ENCODE measurements at regions not wholly inside any gene's neighbourhood (a gene's known extent, or its start where the extent isn't known, plus 50 kb on each side); places are given as distances from the start of the nearest gene placed in this dataset.
"Not testable (repeated sequence)": the region's sequence is repeated elsewhere in the genome, so short reads cannot be mapped to it uniquely, and the experiment has no call there.

DNA sequence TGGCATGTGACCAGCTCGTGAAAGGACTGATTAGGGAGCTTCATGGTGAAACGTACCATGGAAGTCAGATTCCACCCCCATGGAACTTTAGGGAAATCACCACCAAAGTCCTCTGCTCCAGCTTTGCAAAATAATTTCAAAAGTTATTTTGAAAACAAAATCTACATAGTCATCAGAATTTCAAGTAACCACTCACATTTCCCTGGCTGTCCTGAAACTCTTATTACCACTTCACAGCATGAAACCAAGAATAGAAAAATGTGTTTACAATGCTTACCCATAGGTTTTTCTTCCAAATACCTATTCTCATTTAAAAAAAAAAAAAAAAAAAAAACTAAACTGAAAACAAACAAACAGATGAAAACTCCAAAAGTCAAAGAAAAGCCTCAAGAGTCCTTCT is 198.7 kb downstream of the PDGFRA start:
- no peaks in the 10 kb centered on the region for H3K36me3 Mint-ChIP-seq
- DNase-seq: no peak
- H3K27me3 Mint-ChIP-seq (ENCODE audit: low read depth in 3 of 3): peaks cover 0 to 8% (median 3%) of the 10 kb centered on the region in 3 donors
- no peaks in the 10 kb centered on the region for H3K9me3 Mint-ChIP-seq
- no peak overlapping the region for H3K4me3 Mint-ChIP-seq
- no peaks in the 10 kb centered on the region for H3K4me1 Mint-ChIP-seq
- H3K27ac Mint-ChIP-seq: no peak overlapping the region

DNA sequence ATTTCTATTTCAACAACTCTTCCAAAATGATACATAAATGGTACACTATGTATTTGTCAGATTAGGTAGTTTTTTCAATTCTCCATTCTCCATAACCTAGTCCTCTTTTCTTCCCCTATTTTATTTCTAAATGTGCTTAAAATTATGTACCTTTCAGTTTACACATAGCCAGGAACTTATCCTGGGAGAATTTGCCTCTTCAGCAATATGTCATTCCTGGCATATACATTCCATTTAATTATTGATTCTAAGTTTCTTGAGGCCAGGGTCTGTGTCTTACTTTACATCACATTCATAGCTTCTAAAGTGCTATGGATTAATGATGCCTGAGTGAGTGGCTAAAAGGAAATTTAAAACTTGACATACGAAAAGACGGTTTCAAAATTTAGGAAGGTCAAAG is 199.8 kb downstream of the PDGFRA start:
- H3K27me3 Mint-ChIP-seq (ENCODE audit: low read depth in 3 of 3): peaks cover 3 to 12% (median 3%) of the 10 kb centered on the region in 3 donors
- no peaks in the 10 kb centered on the region for H3K36me3 Mint-ChIP-seq
- no peak for DNase-seq
- H3K9me3 Mint-ChIP-seq: no peaks in the 10 kb centered on the region
- no peak overlapping the region for H3K27ac Mint-ChIP-seq
- H3K4me1 Mint-ChIP-seq: no peaks in the 10 kb centered on the region
- no peak overlapping the region for H3K4me3 Mint-ChIP-seq

DNA sequence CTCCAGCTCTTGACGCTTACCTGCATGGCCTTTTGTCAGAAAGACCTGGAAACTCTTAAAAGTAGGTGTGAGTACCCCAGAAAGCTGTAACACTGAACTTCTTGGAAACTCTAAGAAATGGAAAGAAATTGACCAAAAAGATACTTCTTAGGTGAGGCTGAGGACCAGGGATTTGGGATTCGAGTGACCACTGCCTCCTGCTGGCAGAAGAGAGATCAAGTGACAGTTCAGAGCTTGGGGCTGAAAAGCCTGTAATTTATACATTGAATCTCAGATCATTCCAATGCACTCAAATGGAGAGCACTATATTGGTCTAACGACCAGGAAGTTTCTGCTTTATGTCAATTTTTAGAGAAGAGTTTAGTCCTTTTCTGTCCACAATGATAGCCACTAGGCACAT is 204.6 kb downstream of the PDGFRA start:
- Mint-ChIP-seq H3K27me3 (ENCODE audit: low read depth in 3 of 3) (peaks cover 0 to 5% (median 3%) of the 10 kb centered on the region in 3 donors), H3K36me3 (no peaks in the 10 kb centered on the region), H3K4me3 (no peak overlapping the region), H3K9me3 (no peaks in the 10 kb centered on the region), H3K4me1 (peaks cover 0 to 6% of the 10 kb centered on the region in 2 donors), H3K27ac (no peak overlapping the region)
- no peak for DNase-seq

- peak overlapping the region in 4 of 6 donors; percentile 14 to 69 (median 56) for H3K27ac Mint-ChIP-seq
- H3K27me3 Mint-ChIP-seq (ENCODE audit: low read depth in 3 of 3): no peaks in the 10 kb centered on the region
- peaks cover 9 to 25% of the 10 kb centered on the region in 2 donors for H3K4me1 Mint-ChIP-seq
- no peaks in the 10 kb centered on the region for H3K36me3 Mint-ChIP-seq
- peak overlapping the region; percentile 64 to 82 (median 72) for H3K4me3 Mint-ChIP-seq
- peak; percentile 46 to 54 (median 51) for DNase-seq
- H3K9me3 Mint-ChIP-seq: peaks cover 0 to 2% (median 0%) of the 10 kb centered on the region in 6 donors
These were observed 210.7 kb downstream of the PDGFRA start for GRCh38 chr4:54439831-54440243.

GRCh38 chr4:54440394-54441136 is 211.5 kb downstream of the PDGFRA start:
- H3K9me3 Mint-ChIP-seq: peaks cover 0 to 2% (median 0%) of the 10 kb centered on the region in 6 donors
- H3K4me1 Mint-ChIP-seq: peaks cover 9 to 25% of the 10 kb centered on the region in 2 donors
- H3K27me3 Mint-ChIP-seq (ENCODE audit: low read depth in 3 of 3): no peaks in the 10 kb centered on the region
- peak overlapping the region in 5 of 6 donors; percentile 25 to 71 (median 58) for H3K27ac Mint-ChIP-seq
- DNase-seq: peak; percentile 14 to 23 (median 20)
- H3K36me3 Mint-ChIP-seq: no peaks in the 10 kb centered on the region
- peak overlapping the region; percentile 64 to 82 (median 72) for H3K4me3 Mint-ChIP-seq

DNA sequence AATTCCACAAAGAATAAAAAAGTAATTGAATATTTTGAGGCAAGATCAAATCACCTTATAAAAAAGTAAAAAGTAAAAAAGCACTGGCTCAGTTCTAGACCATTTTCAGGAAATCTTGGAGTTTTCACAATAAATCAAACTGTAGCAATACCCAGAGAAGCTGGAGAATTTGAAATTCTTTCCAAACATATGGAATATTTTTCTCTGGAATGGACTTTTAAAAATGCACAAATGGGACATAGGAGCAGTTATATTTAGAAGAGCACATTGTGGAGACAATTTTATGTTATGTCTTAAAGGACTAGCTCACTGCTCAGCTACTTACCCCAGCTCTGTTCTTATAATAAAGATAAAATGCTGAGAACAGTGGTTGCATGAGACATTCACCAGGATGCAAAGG is 211.9 kb upstream of the KIT start:
- no peak for DNase-seq
- Mint-ChIP-seq H3K27me3 (ENCODE audit: low read depth in 3 of 3) (peaks cover 0 to 3% (median 0%) of the 10 kb centered on the region in 3 donors), H3K4me1 (peaks cover 2 to 9% of the 10 kb centered on the region in 2 donors), H3K36me3 (peaks cover 0 to 12% (median 3%) of the 10 kb centered on the region in 3 donors), H3K27ac (no peak overlapping the region), H3K9me3 (peaks cover 8 to 23% (median 11%) of the 10 kb centered on the region in 6 donors), H3K4me3 (no peak overlapping the region)

DNA sequence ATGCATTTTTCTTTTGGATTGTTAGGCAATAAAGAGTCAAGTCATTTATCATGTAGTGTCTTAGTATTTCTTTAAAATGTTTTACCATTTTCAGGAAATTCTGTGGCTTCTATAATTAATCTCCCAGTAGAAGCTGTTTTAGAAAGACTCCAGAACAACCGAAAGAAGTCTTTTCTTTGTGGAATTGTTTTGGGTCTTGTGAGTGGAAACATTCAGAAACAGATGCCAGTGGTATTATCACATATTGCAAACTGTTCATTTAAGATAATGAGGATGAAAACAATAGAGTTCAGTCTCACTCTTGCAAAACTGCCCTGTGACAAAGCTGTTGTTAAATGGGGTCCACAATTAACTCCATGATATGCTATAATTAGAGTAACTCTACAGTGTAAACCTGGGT is 211.2 kb upstream of the KIT start:
- Mint-ChIP-seq H3K9me3 (peaks cover 8 to 25% (median 12%) of the 10 kb centered on the region in 6 donors), H3K4me1 (peaks cover 1 to 9% of the 10 kb centered on the region in 2 donors), H3K27ac (no peak overlapping the region), H3K36me3 (peaks cover 0 to 12% (median 3%) of the 10 kb centered on the region in 3 donors), H3K27me3 (ENCODE audit: low read depth in 3 of 3) (peaks cover 0 to 3% (median 0%) of the 10 kb centered on the region in 3 donors), H3K4me3 (no peak overlapping the region)
- DNase-seq: no peak

DNA sequence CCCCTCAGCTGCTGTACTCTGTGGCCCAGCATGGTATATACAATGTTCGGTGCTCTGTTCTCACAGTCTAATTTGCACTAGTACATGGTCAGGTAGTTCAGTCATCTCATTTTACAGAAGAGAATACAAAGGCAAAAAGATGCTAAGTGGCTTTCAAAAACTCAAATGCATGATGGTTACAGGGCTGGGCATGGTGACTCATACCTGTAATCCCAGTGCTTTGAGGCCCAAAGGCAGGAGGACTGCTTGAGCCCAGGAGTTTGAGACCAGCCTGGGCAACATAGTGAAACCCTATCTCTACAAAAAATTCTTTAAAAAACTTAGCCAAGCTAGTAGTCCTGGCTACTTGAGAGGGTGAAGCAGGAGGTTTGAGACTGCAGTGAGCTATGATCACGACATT is 210.5 kb upstream of the KIT start:
- H3K27ac Mint-ChIP-seq: no peak overlapping the region
- DNase-seq: no peak
- H3K4me3 Mint-ChIP-seq: no peak overlapping the region
- peaks cover 1 to 9% of the 10 kb centered on the region in 2 donors for H3K4me1 Mint-ChIP-seq
- H3K27me3 Mint-ChIP-seq (ENCODE audit: low read depth in 3 of 3): peaks cover 0 to 3% (median 0%) of the 10 kb centered on the region in 3 donors
- H3K36me3 Mint-ChIP-seq: peaks cover 0 to 12% (median 3%) of the 10 kb centered on the region in 3 donors
- H3K9me3 Mint-ChIP-seq: peaks cover 8 to 25% (median 12%) of the 10 kb centered on the region in 6 donors

- H3K4me3 Mint-ChIP-seq: no peak overlapping the region
- no peak for DNase-seq
- H3K4me1 Mint-ChIP-seq: peaks cover 1 to 9% of the 10 kb centered on the region in 2 donors
- peaks cover 0 to 12% (median 3%) of the 10 kb centered on the region in 3 donors for H3K36me3 Mint-ChIP-seq
- peaks cover 10 to 25% (median 12%) of the 10 kb centered on the region in 6 donors for H3K9me3 Mint-ChIP-seq
- H3K27ac Mint-ChIP-seq: no peak overlapping the region
- H3K27me3 Mint-ChIP-seq (ENCODE audit: low read depth in 3 of 3): peaks cover 0 to 3% (median 0%) of the 10 kb centered on the region in 3 donors
These were observed 207.8 kb upstream of the KIT start for GRCh38 chr4:54449999-54450398.

DNA sequence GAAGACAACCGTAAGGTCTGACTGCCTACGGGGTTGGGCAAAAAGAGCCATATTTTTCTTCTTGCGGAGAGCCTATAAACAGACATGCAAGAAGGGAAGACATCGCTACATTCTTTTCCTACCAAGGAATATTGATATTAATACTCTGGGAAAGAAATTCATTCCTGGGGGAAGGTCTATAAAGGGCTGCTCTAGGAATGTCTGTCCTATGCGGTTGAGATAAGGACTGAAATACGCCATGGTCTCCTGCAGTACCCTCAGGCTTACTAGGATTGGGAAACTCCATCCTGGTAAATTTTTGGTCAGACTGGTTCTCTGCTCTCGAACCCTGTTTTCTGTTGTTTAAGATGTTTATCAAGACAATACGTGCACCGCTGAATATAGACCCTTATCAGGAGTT is 190.8 kb upstream of the KIT start:
- DNase-seq; H3K4me3 Mint-ChIP-seq; H3K36me3 Mint-ChIP-seq; H3K27ac Mint-ChIP-seq; H3K27me3 Mint-ChIP-seq (ENCODE audit: low read depth in 3 of 3); H3K4me1 Mint-ChIP-seq: not testable (repeated sequence)
- H3K9me3 Mint-ChIP-seq: peaks cover 3 to 37% (median 14%) of the 10 kb centered on the region in 6 donors

- DNase-seq: no peak
- no peak overlapping the region for H3K4me3 Mint-ChIP-seq
- H3K4me1 Mint-ChIP-seq: no peaks in the 10 kb centered on the region
- no peak overlapping the region for H3K27ac Mint-ChIP-seq
- H3K27me3 Mint-ChIP-seq (ENCODE audit: low read depth in 3 of 3): peaks cover 0 to 6% (median 0%) of the 10 kb centered on the region in 3 donors
- peaks cover 0 to 5% (median 0%) of the 10 kb centered on the region in 3 donors for H3K36me3 Mint-ChIP-seq
- peaks cover 0 to 12% (median 3%) of the 10 kb centered on the region in 6 donors for H3K9me3 Mint-ChIP-seq
These were observed 184.6 kb upstream of the KIT start for GRCh38 chr4:54473077-54473545.

GRCh38 chr4:54473798-54474197 is 184.0 kb upstream of the KIT start:
- peaks cover 0 to 5% (median under 1%) of the 10 kb centered on the region in 3 donors for H3K36me3 Mint-ChIP-seq
- no peak overlapping the region for H3K27ac Mint-ChIP-seq
- peaks cover 0 to 6% (median 0%) of the 10 kb centered on the region in 3 donors for H3K27me3 Mint-ChIP-seq (ENCODE audit: low read depth in 3 of 3)
- no peak for DNase-seq
- no peaks in the 10 kb centered on the region for H3K4me1 Mint-ChIP-seq
- H3K9me3 Mint-ChIP-seq: peaks cover 0 to 12% (median 3%) of the 10 kb centered on the region in 6 donors
- no peak overlapping the region for H3K4me3 Mint-ChIP-seq

DNA sequence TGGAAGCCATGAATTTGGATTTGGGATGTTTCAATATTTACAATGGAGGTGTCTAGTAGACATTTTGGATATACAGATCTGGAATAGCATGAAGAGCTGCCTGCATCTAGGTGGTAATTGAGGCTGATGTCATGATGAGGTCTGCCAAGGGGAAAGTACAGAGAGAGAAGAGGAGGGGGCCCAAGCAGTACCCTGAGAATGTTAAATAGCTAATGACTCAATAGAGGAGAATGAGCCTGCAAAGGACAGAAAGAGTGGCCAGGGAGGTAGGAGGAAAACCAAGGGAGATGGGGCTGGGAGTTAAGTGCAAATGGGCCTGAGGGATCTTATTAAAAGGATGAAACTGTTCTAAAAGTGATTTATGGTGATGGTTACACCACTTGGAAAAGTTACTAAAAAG is 182.2 kb upstream of the KIT start:
- H3K27me3 Mint-ChIP-seq (ENCODE audit: low read depth in 3 of 3): peaks cover 0 to 6% (median 0%) of the 10 kb centered on the region in 3 donors
- H3K36me3 Mint-ChIP-seq: peaks cover 0 to 9% (median 0%) of the 10 kb centered on the region in 3 donors
- no peaks in the 10 kb centered on the region for H3K4me1 Mint-ChIP-seq
- no peak for DNase-seq
- peaks cover 0 to 11% (median 5%) of the 10 kb centered on the region in 6 donors for H3K9me3 Mint-ChIP-seq
- no peak overlapping the region for H3K4me3 Mint-ChIP-seq
- H3K27ac Mint-ChIP-seq: no peak overlapping the region

DNA sequence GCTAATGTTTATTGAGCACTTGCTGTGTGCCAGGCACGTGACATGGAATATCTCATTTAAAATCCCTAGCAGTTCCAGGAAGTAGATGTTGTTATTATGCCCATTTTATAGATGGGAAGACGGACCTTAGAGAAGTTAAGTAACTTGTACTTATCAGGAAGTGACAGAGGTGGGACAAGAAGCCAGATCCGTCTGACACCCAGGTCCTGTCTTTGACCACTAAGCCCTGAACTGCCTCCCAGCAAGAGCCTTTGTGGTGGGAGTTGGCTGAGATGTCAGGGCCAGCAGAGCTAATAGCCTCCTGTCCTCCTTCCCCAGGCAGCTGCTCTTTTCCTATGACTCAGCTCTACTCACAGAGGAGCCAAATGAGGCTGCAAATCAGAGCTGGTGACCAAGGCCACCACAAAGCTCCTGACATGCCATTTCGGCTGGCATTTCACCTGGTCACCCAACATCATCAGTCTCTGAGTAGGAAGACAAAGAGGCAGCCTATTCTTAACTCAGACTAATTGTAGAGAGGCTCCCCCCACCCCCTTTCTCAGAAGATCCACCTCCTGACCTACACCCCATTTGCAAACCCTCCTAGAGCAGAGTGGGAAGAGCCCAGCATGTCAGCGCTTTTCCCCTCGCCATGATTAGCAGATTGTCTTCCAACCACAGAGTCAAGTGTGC is 175.1 kb upstream of the KIT start:
- Mint-ChIP-seq H3K9me3 (peaks cover 0 to 17% (median 7%) of the 10 kb centered on the region in 6 donors), H3K4me1 (no peaks in the 10 kb centered on the region), H3K4me3 (no peak overlapping the region), H3K36me3 (peaks cover 0 to 9% (median 0%) of the 10 kb centered on the region in 3 donors), H3K27me3 (ENCODE audit: low read depth in 3 of 3) (peaks cover 0 to 5% (median 0%) of the 10 kb centered on the region in 3 donors), H3K27ac (no peak overlapping the region)
- no peak for DNase-seq
